ENCODE measurements at regions not wholly inside any gene's neighbourhood (a gene's known extent, or its start where the extent isn't known, plus 50 kb on each side); places are given as distances from the start of the nearest gene placed in this dataset.

GRCh38 chr17:77867308-77867781, 91.2 kb upstream of the TNRC6C start:
- no peak for DNase-seq

GRCh38 chr17:77867976-77868713, 90.4 kb upstream of the TNRC6C start:
- DNase-seq = no peak

GRCh38 chr17:77869041-77869599, 89.4 kb upstream of the TNRC6C start:
- DNase-seq = no peak

- DNase-seq = no peak
Measured at GRCh38 chr17:77869665-77870132, 88.8 kb upstream of the TNRC6C start.

DNA sequence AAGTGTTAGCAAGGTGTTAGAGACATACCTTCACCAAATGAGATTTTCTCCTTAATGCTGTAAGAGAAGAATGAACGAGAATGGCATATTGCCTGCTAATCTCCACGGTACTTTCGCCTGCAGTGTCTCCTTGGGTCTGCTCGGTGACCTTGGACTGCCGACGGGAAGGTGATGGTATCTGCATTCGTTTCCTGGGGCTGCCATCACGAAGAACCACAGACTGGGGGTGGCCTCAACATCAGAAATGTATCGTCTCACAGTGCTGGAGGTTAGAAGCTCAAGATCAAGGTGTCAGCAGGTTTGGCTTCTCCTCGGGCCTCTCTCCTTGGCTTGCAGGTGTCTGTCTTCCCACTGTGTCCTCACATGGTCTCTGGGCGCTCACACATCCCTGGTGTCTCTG, 86.3 kb upstream of the TNRC6C start:
- no peak for DNase-seq

- no peak for DNase-seq
Measured at GRCh38 chr17:77872714-77873499, 85.6 kb upstream of the TNRC6C start.

GRCh38 chr17:77873500-77874302, 84.8 kb upstream of the TNRC6C start:
- no peak for DNase-seq

- no peak for DNase-seq
Measured at GRCh38 chr17:77874303-77875050, 84.0 kb upstream of the TNRC6C start.

GRCh38 chr17:77875051-77875780, 83.3 kb upstream of the TNRC6C start:
- peak; percentile 68 for DNase-seq

DNA sequence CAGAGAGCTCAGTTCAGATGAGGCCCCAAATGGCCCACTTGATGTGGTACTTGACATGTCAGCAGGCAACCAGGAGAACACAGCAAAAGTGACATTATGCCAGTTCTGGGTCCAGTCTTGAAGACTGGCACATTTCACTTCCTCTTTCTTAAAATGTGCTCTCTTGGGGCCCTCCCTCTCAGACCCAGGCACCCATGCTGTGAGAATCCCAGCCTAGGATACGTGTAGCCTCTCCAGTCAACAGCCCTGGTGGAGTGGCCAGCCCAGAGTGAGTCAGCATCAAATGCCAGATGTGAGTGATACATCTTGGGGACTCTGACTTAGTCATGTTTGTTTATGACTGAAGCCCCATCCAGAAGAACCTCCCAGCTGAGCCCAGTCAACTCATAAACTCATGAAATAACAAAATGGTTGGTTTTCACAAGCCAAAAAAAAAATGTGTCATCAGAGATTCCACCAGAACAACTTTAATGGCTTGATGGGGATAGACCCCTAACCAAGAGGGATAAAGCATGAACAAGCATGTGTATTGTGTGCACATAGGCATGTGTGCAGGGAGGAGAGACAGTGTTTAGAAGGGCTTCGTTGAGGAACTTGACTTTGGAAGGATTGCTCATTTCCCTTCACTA, 82.5 kb upstream of the TNRC6C start:
- peak; percentile 32 for DNase-seq

DNA sequence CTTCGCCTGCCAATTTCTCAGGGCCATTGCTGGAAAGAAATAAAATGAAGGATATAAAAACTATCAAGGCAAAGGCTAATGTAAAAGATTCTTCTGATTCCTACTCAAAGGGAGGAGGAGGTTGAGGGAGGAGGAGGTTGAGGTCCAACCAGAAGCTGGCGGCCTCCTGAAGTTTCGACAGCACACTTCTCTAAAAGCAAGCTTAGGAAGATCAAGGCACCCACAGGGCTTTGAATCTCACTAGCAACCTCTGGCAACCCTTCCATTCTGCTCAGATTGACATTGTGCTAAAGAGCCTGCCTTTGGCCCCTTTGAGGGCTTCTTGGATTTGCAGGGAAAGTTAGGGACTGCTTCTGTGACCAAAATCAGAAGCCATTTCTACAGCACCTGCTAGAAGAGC, 81.5 kb upstream of the TNRC6C start:
- DNase-seq = no peak

DNA sequence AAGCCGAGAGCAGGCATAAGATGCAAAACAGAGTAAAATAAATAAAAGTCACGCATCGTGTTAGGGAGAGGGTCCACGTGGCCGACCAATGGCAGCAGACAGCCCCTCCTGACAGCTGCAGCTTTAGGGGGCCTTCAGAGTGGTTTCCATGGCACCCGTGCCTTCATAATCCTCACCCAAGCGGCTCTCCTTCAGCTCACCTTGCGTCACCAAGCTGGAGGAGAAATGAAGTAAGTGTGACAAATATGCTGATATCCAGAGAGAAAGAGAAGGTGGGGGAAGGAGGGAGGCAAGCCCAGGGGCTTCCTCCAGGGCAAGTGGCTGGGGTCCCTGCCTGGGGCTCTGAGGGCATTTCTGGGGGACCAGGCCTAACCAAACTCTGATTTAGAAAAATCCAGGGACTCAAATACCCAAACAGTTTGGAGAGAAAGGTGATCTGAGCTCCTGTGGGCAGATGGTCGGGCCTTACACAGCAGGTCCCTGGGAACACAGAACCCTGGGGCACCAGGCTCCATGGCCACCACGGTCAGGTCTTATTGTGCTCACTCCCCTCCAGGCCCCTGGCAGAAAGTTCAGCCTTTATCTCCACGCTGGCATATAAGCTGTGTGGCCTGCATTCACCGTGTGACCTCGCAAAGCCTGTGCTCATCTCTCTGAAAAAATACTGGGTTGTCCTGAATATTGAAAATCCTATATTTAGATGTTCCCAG, 80.7 kb upstream of the TNRC6C start:
- DNase-seq = no peak

DNA sequence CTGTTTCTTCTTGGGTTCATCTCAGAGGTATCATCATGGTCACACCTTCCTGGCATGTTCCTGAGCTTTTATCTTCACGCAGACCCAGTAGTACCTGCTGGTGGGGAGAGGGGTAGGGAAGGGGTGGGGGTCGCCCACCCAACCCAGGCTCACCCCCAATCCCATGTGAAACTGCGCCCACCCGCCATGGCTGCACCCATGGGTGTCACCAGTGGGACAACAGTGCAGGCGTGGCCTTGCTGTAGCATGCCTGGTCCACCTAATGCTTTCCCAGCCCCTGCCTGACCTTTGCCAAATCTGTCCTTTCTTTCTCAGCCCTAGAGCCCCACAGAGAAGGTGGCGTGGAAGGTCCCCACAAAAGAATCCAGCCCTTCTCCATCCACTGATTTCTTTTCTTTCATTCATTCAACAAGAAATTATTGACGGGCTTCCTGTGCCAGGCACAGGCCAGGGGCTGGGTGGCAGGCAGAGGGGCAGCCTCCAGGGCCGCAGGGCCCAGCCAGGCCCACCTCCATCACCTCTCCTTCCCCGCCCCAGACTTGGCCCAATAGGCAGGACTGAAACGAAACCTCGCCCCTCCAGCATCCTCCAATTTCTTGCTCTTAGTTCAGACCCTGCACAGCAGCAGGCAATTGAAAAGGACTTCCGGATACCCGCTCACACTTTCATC, 79.1 kb upstream of the TNRC6C start:
- no peak for DNase-seq

DNA sequence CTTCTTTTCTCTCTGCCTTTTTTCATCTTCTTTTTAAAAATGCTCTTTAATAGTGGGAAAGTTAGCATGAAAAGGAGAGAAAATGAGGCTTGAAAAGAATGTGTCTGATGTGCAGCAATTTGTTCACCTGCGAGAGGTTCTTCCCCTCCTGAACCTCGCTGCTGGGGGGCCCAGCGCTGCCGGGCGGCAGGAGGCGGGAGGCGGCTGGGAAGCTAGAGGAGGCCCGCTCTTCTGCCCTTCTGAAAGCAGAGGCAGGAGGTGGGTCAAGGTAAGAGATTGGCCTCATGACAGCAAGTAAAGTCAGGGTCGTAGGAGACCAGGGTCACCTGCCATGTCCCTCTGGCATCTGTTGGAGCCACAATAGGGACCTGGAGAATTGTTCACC, 78.6 kb upstream of the TNRC6C start:
- DNase-seq = no peak

DNA sequence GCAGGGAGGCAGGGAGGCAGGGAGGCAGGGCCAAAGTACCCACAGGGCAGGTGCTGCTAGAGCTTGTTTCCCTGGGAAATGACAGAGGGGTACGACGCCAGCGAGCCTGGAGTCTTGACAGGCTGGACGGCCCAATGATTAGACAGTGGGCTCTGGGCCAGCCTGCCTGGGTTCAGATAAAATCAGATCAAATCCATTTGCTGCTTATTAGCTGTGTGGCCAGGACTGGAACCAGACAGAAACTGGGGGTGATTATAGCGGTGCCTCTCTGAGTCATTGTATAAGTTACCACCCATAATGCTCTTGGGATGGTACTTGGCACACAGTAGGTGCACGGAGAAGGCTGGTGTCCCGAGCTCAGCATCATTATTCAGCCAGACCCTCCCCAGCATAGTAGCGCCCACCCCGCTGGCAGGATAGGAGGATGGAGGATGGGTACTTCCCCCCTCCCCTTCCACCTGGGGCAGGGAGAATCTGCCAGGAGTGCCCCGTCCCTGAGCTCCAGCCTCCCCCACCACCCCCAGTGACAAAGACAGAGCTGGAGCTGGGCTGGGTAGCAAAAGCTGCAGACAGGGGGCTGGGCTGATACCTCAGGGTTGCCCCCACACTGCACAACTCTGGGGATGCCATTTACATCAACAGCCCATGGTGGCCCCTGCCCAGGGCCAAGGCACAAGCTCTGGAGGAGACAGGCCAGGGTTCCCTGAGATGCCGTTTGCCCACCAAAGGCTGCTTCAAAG, 77.6 kb upstream of the TNRC6C start:
- DNase-seq = no peak

DNA sequence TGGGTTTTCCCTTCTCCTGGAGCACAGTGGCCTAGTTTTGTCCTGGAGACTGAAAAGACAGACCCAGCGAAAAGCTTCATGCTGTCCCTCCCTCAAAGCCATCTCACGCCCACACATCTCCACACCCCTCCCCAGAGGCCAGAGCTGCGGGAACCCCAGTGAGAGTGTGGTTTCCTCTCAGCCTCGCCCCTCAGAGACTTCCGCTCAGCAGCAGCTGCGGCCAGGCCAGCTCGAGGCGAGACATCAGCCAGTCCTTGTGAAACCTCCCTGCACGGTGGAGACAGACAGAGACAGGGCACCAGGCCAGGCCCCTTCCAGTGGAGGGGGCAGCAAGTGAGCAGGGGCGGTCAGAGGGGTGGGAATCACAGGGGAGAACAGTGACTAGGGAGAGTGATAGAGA, 77.0 kb upstream of the TNRC6C start:
- DNase-seq = peak; percentile 50

DNA sequence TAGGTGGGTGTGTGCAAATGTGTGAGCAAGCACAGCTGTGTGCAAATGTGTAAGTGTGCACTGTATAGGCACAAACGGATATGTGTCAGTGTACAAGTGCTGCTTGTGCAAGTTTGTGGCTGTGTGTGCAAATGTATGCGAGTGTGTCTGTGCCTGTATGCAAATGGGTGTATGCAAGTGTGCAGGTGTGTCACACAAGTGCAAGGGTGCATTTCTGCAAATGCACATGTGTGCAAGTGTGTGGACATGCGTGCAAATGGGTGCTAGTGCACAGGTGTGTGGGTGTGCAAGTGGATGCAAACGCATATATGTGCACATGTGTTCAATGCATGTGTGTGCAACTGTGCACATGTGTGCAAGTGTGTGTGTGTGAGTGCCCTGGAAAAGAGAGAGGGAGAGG, 76.5 kb upstream of the TNRC6C start:
- no peak for DNase-seq

DNA sequence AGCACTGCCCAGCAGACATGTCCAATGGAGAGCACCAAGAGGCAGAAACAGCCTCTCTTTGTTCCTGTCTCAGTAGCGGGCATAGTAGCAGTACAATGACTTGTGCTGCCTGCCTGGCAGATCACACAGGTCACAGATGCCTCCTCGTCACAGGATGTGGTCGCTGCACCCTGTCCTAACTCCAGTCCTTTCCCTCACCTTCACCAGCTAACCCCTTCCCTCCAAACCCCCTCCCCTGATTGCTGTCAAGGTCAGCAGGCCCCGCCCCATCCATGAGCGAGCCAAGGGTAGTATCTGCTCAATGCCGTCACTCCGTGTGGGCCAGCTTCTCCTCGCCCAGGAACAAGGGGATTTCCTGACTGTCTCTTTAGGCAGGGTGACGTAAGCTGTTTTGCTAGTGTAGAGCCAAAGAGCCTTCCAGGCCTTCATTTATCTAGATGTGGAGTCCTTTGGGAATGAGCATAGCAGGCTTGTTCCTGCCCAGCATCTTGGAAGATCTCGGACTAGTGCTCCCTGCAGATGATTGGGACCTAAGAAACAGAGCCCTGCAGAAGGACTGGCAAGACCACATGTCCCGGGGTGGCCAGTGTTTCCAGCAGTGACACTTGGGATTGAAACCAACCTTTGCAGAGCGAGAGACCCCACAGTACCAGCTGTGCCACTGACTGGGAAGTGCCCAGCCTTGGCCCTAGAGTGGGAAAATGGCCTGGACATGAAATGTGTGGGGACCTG, 75.9 kb upstream of the TNRC6C start:
- DNase-seq = peak; percentile 17

All from fibroblast of skin of right quadriceps (primary cell).